A673 (cell line): ENCODE measurements at regions not wholly inside any gene's neighbourhood (a gene's known extent, or its start where the extent isn't known, plus 50 kb on each side); places are given as distances from the start of the nearest gene placed in this dataset.

ENCODE experiments used
- BruUV-seq: library from RNA; stranded (reverse); fragments of 400-500 nt; replicated peaks from 2 replicates; lab custom pipeline; 2021; lab: Mats Ljungman, UMichigan
- CTCF ChIA-PET: fragments of 300-600 bp; sonication (Branson Sonifier 250); formaldehyde crosslinking; loops from one replicate; lab custom pipeline; 2022; ENCODE audit warnings: antibody characterized with exemption; lab: Charles Lee
- POLR2A ChIA-PET: fragments of 300-600 bp; sonication (Branson Sonifier 250); formaldehyde crosslinking; loops from one replicate; lab custom pipeline; 2022; ENCODE audit warnings: antibody characterized with exemption; ENCODE audit not compliant: low non-redundant PET; lab: Charles Lee
- DNase-seq: peaks from one replicate; pipeline ENCODE4 v3.0.0-alpha.2; 2015; ENCODE audit warnings: low spot score
- H3K27ac ChIP-seq: fragments of 200-600 bp; sonication (generic); 2 replicates; pipeline ENCODE4 v1.5.1; 2016; ENCODE audit warnings: mixed run types, low read depth, mild to moderate bottlenecking, mixed read lengths, antibody characterized with exemption, low read length; ENCODE audit not compliant: poor library complexity, severe bottlenecking
- H3K27me3 ChIP-seq: fragments of 200-600 bp; sonication (generic); replicated peaks from 2 replicates; pipeline ENCODE4 v1.6.1; 2017; ENCODE audit warnings: mixed run types, low read depth, mild to moderate bottlenecking, mixed read lengths, antibody characterized with exemption, low read length; ENCODE audit not compliant: insufficient read depth, poor library complexity
- H3K36me3 ChIP-seq: fragments of 200-600 bp; sonication (generic); 2 replicates; pipeline ENCODE4 v1.6.1; 2016; ENCODE audit warnings: mixed run types, mild to moderate bottlenecking, mixed read lengths, antibody characterized with exemption, low read length; ENCODE audit not compliant: insufficient read depth, poor library complexity, severe bottlenecking
- H3K4me1 ChIP-seq: fragments of 200-600 bp; sonication (generic); 2 replicates; pipeline ENCODE4 v1.6.1; 2017; ENCODE audit warnings: mixed run types, mild to moderate bottlenecking, mixed read lengths, antibody characterized with exemption, low read length; ENCODE audit not compliant: insufficient read depth, poor library complexity, severe bottlenecking
- H3K4me3 ChIP-seq: fragments of 200-600 bp; sonication (generic); 2 replicates; pipeline ENCODE4 v1.5.1; 2016; ENCODE audit warnings: low read depth, mixed run types, mild to moderate bottlenecking, mixed read lengths, low read length; ENCODE audit not compliant: poor library complexity, severe bottlenecking
- H3K9me3 ChIP-seq: fragments of 200-600 bp; sonication (generic); 2 replicates; pipeline ENCODE4 v1.6.1; 2016; ENCODE audit warnings: mixed run types, low read depth, mild to moderate bottlenecking, mixed read lengths, antibody characterized with exemption, low read length; ENCODE audit not compliant: poor library complexity, severe bottlenecking
- EZH2 ChIP-seq: fragments of 200-600 bp; sonication (generic); IDR thresholded peaks from 2 replicates; pipeline ENCODE4 v1.6.1; 2017; ENCODE audit warnings: borderline replicate concordance, low read depth, mild to moderate bottlenecking, mixed read lengths, antibody characterized with exemption, low read length; ENCODE audit not compliant: poor library complexity, severe bottlenecking
- intact Hi-C: fragments of 100-400 bp; cut with micrococcal nuclease; formaldehyde crosslinking; loops from one replicate; pipeline ENCODE4 v1.10.0; 2022; ENCODE audit not compliant: unreplicated experiment
- TF ChIP-seq, protein P1 (sequence below): fragments of 300-800, 200-600 bp; sonication (generic); conservative IDR thresholded peaks from 2 replicates; pipeline ENCODE4 v1.5.1; 2017; ENCODE audit warnings: low read depth, mild to moderate bottlenecking, antibody characterized with exemption, low read length, moderate library complexity, mixed read lengths

DNA sequence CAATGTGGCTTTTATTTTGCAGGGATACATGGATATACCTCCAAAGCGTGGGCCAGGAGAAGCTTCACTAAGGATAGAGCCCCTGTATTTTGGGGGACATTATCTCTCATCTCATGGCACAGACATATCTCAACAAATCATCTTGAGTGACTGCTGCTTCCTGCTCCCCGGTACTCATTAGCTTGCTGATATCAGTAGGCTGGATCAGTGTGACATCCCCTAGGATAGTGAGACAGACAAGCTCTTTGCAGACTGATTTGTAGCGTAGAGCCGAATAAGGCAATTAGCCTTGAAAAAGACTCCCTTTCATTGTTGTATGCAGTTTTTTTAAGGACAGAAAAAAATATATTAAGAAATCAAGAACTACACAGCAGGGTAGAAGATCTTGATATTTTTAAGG, 237.7 kb upstream of the CDH9 start:
- Histone ChIP-seq H3K9me3 (peaks cover 4% of the 10 kb centered on the region), H3K36me3 (no peaks in the 10 kb centered on the region), H3K27me3 (no peaks in the 10 kb centered on the region), H3K4me1 (no peaks in the 10 kb centered on the region), H3K27ac (no peak overlapping the region), H3K4me3 (no peak overlapping the region)
- ChIA-PET CTCF (no interaction called here), POLR2A (no interaction called here)
- no peak for DNase-seq
- intact Hi-C loops, result no loop called here
- TF ChIP-seq, protein P1, sequence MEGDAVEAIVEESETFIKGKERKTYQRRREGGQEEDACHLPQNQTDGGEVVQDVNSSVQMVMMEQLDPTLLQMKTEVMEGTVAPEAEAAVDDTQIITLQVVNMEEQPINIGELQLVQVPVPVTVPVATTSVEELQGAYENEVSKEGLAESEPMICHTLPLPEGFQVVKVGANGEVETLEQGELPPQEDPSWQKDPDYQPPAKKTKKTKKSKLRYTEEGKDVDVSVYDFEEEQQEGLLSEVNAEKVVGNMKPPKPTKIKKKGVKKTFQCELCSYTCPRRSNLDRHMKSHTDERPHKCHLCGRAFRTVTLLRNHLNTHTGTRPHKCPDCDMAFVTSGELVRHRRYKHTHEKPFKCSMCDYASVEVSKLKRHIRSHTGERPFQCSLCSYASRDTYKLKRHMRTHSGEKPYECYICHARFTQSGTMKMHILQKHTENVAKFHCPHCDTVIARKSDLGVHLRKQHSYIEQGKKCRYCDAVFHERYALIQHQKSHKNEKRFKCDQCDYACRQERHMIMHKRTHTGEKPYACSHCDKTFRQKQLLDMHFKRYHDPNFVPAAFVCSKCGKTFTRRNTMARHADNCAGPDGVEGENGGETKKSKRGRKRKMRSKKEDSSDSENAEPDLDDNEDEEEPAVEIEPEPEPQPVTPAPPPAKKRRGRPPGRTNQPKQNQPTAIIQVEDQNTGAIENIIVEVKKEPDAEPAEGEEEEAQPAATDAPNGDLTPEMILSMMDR, result no peak
- no peak for TF ChIP-seq EZH2
- no TSS peak for BruUV-seq

DNA sequence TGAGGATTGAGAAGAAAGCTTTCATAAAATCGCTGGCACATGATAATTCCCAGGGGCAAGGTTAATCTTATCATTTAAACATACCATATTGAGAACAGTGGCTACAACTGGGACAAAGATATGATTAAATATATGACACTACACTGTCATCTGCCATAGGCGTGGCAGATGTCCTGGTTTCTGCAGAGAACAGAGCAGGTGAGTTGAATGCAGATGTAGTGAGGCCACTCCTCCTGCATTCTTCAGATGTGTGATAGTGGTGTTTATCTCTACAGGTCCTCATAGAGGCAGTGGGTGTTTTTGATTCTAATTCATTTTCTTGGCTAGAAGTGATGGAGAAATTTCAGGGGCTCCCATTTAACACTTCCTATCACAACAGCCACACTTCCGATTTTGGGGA, 237.0 kb upstream of the CDH9 start:
- Histone ChIP-seq H3K4me1 (no peaks in the 10 kb centered on the region), H3K27me3 (no peaks in the 10 kb centered on the region), H3K4me3 (no peak overlapping the region), H3K36me3 (no peaks in the 10 kb centered on the region), H3K27ac (no peak overlapping the region), H3K9me3 (peaks cover 4% of the 10 kb centered on the region)
- BruUV-seq, result no TSS peak
- POLR2A ChIA-PET, result no interaction called here
- CTCF ChIA-PET, result no interaction called here
- DNase-seq, result no peak
- TF ChIP-seq, protein P1, result no peak
- TF ChIP-seq EZH2, result no peak
- intact Hi-C loops, result no loop called here

DNA sequence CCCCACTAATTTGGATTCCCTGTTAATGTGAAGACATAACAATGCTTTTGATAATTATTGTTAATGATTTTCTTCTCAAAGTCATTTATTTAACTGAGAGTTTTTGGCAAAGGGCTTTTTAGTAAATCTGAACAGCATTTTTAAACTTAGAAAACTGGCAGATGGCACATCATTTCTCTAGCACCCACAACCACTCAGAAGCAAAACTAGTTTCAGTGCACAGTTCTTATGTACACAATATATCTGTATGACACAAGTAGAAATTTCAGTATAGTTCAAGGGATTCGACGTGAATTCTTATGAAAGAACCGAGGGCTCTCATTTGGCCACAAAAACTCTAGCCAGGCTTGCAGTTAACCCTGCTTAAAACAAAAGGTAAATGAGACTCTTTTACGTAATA, 231.4 kb upstream of the CDH9 start:
- TF ChIP-seq, protein P1, result no peak
- TF ChIP-seq EZH2, result no peak
- H3K27ac ChIP-seq, result no peak overlapping the region
- POLR2A ChIA-PET, result no interaction called here
- BruUV-seq, result no TSS peak
- CTCF ChIA-PET, result no interaction called here
- intact Hi-C loops, result no loop called here
- H3K27me3 ChIP-seq, result no peaks in the 10 kb centered on the region
- no peak for DNase-seq
- H3K9me3 ChIP-seq, result peaks cover 8% of the 10 kb centered on the region
- no peaks in the 10 kb centered on the region for H3K36me3 ChIP-seq
- no peak overlapping the region for H3K4me3 ChIP-seq
- H3K4me1 ChIP-seq, result no peaks in the 10 kb centered on the region
